Loucy (cell line): ENCODE measurements at regions not wholly inside any gene's neighbourhood (a gene's known extent, or its start where the extent isn't known, plus 50 kb on each side); places are given as distances from the start of the nearest gene placed in this dataset.

ENCODE experiments used
- CTCF ChIP-seq: fragments of 200-600 bp; sonication (generic); conservative IDR thresholded peaks from 2 replicates; pipeline ENCODE4 v1.5.1; 2014; ENCODE audit warnings: mild to moderate bottlenecking, antibody characterized with exemption, low read length
- EZH2phosphoT487 ChIP-seq: fragments of 200-600 bp; IDR thresholded peaks from 2 replicates; pipeline ENCODE4 v1.6.1; 2018; ENCODE audit warnings: antibody characterized with exemption, mild to moderate bottlenecking, moderate library complexity, borderline replicate concordance

GRCh38 chr2:176553685-176554100 lies 284.5 kb downstream of the MTX2 start:
- TF ChIP-seq CTCF (peak; percentile 44), EZH2phosphoT487 (no peak)
